ENCODE measurements at regions not wholly inside any gene's neighbourhood (a gene's known extent, or its start where the extent isn't known, plus 50 kb on each side); places are given as distances from the start of the nearest gene placed in this dataset.

GRCh38 chr1:185534801-185535200 is 199.4 kb upstream of the HMCN1 start:
- no peak for DNase-seq

GRCh38 chr1:185533596-185533995 is 200.6 kb upstream of the HMCN1 start:
- Histone ChIP-seq H4K20me1 (ENCODE audit: insufficient read depth, low read length) (no peaks in the 10 kb centered on the region), H3K36me3 (ENCODE audit: insufficient read depth, low read length) (no peaks in the 10 kb centered on the region), H3K4me2 (ENCODE audit: insufficient read depth, low read length) (no peak overlapping the region), H2AFZ (ENCODE audit: low read depth, low read length) (no peak overlapping the region), H3K79me2 (ENCODE audit: insufficient read depth, low read length) (no peaks in the 10 kb centered on the region), H3K9me3 (ENCODE audit: insufficient read depth, low read length, severe bottlenecking) (no peaks in the 10 kb centered on the region), H3K4me3 (ENCODE audit: low read depth in 1 of 2, low read length in 2 of 2) (no peak overlapping the region), H3K9ac (ENCODE audit: low read depth, low read length) (no peak overlapping the region), H3K27me3 (ENCODE audit: insufficient read depth, low read length, poor library complexity) (peaks cover 3% of the 10 kb centered on the region), H3K27ac (ENCODE audit: low read length) (no peak overlapping the region), H3K4me1 (ENCODE audit: insufficient read depth, low read length) (no peaks in the 10 kb centered on the region)
- DNase-seq (no peak), ATAC-seq (ENCODE audit: insufficient read depth, low read depth) (no peak)
- TF ChIP-seq EZH2 (IDR thresholded peaks at IDR 0.05; ENCODE audit: borderline replicate concordance, low read depth, low read length, severe bottlenecking): no peak

More at GRCh38 chr1:185534801-185535200, 199.4 kb upstream of the HMCN1 start:
- peaks cover 3% of the 10 kb centered on the region for H3K27me3 ChIP-seq (ENCODE audit: insufficient read depth, low read length, poor library complexity)
- TF ChIP-seq CTCF (IDR thresholded peaks at IDR 0.05; ENCODE audit: borderline replicate concordance, extremely low read depth, low read length, poor library complexity, severe bottlenecking) (no peak), EZH2 (IDR thresholded peaks at IDR 0.05; ENCODE audit: borderline replicate concordance, low read depth, low read length, severe bottlenecking) (no peak)
- H3K9me3 ChIP-seq (ENCODE audit: insufficient read depth, low read length, severe bottlenecking): peaks cover 3% of the 10 kb centered on the region
- H3K9ac ChIP-seq (ENCODE audit: low read depth, low read length): no peak overlapping the region
- H3K4me3 ChIP-seq (ENCODE audit: low read depth in 1 of 2, low read length in 2 of 2): no peak overlapping the region
- no peaks in the 10 kb centered on the region for H3K36me3 ChIP-seq (ENCODE audit: insufficient read depth, low read length)
- H2AFZ ChIP-seq (ENCODE audit: low read depth, low read length): no peak overlapping the region
- no peak for ATAC-seq (ENCODE audit: insufficient read depth, low read depth)
- no peak overlapping the region for H3K27ac ChIP-seq (ENCODE audit: low read length)
- no peaks in the 10 kb centered on the region for H3K4me1 ChIP-seq (ENCODE audit: insufficient read depth, low read length)
- H4K20me1 ChIP-seq (ENCODE audit: insufficient read depth, low read length): no peaks in the 10 kb centered on the region
- no peak overlapping the region for H3K4me2 ChIP-seq (ENCODE audit: insufficient read depth, low read length)
- no peaks in the 10 kb centered on the region for H3K79me2 ChIP-seq (ENCODE audit: insufficient read depth, low read length)

GRCh38 chr1:185532856-185533255 is 201.3 kb upstream of the HMCN1 start:
- Histone ChIP-seq H3K4me3 (ENCODE audit: low read depth in 1 of 2, low read length in 2 of 2) (no peak overlapping the region), H2AFZ (ENCODE audit: low read depth, low read length) (no peak overlapping the region), H3K36me3 (ENCODE audit: insufficient read depth, low read length) (no peaks in the 10 kb centered on the region), H3K9me3 (ENCODE audit: insufficient read depth, low read length, severe bottlenecking) (no peaks in the 10 kb centered on the region), H3K9ac (ENCODE audit: low read depth, low read length) (no peak overlapping the region), H3K4me1 (ENCODE audit: insufficient read depth, low read length) (no peaks in the 10 kb centered on the region), H3K4me2 (ENCODE audit: insufficient read depth, low read length) (no peak overlapping the region), H3K79me2 (ENCODE audit: insufficient read depth, low read length) (no peaks in the 10 kb centered on the region), H3K27ac (ENCODE audit: low read length) (no peak overlapping the region), H3K27me3 (ENCODE audit: insufficient read depth, low read length, poor library complexity) (peaks cover 3% of the 10 kb centered on the region), H4K20me1 (ENCODE audit: insufficient read depth, low read length) (no peaks in the 10 kb centered on the region)
- TF ChIP-seq EZH2 (IDR thresholded peaks at IDR 0.05; ENCODE audit: borderline replicate concordance, low read depth, low read length, severe bottlenecking) (no peak), CTCF (IDR thresholded peaks at IDR 0.05; ENCODE audit: borderline replicate concordance, extremely low read depth, low read length, poor library complexity, severe bottlenecking) (no peak)
- ATAC-seq (ENCODE audit: insufficient read depth, low read depth) (no peak), DNase-seq (no peak)

- peaks cover 3% of the 10 kb centered on the region for H3K27me3 ChIP-seq (ENCODE audit: insufficient read depth, low read length, poor library complexity)
- no peaks in the 10 kb centered on the region for H3K36me3 ChIP-seq (ENCODE audit: insufficient read depth, low read length)
- TF ChIP-seq EZH2 (IDR thresholded peaks at IDR 0.05; ENCODE audit: borderline replicate concordance, low read depth, low read length, severe bottlenecking) (no peak), CTCF (IDR thresholded peaks at IDR 0.05; ENCODE audit: borderline replicate concordance, extremely low read depth, low read length, poor library complexity, severe bottlenecking) (no peak)
- H4K20me1 ChIP-seq (ENCODE audit: insufficient read depth, low read length): no peaks in the 10 kb centered on the region
- H2AFZ ChIP-seq (ENCODE audit: low read depth, low read length): no peak overlapping the region
- no peak overlapping the region for H3K27ac ChIP-seq (ENCODE audit: low read length)
- no peak overlapping the region for H3K9ac ChIP-seq (ENCODE audit: low read depth, low read length)
- no peaks in the 10 kb centered on the region for H3K4me1 ChIP-seq (ENCODE audit: insufficient read depth, low read length)
- DNase-seq (no peak), ATAC-seq (ENCODE audit: insufficient read depth, low read depth) (no peak)
- no peaks in the 10 kb centered on the region for H3K9me3 ChIP-seq (ENCODE audit: insufficient read depth, low read length, severe bottlenecking)
- no peak overlapping the region for H3K4me2 ChIP-seq (ENCODE audit: insufficient read depth, low read length)
- no peaks in the 10 kb centered on the region for H3K79me2 ChIP-seq (ENCODE audit: insufficient read depth, low read length)
- H3K4me3 ChIP-seq (ENCODE audit: low read depth in 1 of 2, low read length in 2 of 2): no peak overlapping the region
Observed at GRCh38 chr1:185531838-185532237, 202.4 kb upstream of the HMCN1 start.
